Middle frontal gyrus (tissue), 1 donor: ENCODE measurements at regions not wholly inside any gene's neighbourhood (a gene's known extent, or its start where the extent isn't known, plus 50 kb on each side); places are given as distances from the start of the nearest gene placed in this dataset.

ENCODE experiments used
- DNase-seq: peaks from one replicate; pipeline ENCODE4 v3.0.0-alpha.2; 2015; ENCODE audit warnings: low spot score; ENCODE audit errors: extremely low spot score

DNA sequence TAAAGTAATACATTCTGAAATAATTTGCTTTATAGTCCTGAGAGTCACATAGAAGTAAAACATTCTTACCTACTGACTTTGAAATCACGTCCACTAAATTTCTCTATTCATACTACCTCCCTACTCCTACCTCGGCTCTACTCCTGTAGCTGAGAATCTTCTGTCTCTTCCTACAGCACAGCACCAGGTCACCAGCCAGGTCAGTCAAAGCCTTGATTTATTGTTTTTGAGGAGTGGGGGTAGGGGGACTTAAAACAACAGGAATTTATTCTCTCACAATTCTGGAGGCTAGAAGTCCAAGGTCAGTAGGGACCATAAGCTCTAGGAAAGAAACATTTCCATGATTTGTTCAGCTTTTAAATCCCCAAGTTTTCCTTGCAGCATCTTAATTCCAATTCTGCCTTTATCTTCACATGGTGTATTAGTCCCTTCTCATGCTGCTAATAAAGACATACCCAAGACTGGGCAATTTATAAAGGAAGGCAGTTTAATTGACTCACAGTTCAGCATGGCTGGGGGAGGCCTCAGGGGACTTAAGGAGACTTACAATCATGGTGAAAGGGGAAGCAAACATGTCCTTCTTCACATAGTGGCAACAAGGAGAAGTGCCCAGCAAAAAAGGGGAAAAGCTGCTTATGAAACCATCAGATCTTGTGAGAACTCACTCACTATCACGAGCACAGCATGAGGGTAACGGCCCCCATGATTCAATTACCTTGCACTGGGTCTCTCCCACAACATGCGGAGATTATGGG lies 49.6 kb upstream of the CCNG1 start:
- no peak for DNase-seq
